Spleen (tissue), 11 donors: ENCODE measurements at regions not wholly inside any gene's neighbourhood (a gene's known extent, or its start where the extent isn't known, plus 50 kb on each side); places are given as distances from the start of the nearest gene placed in this dataset.

Experiments
- DNase-seq: peaks from one replicate; pipeline ENCODE4 v3.0.0-alpha.2; 2020
- H3K27ac ChIP-seq, 8 donors: fragments of 200-600 bp; sonication (generic) in 7 of 8; 1 replicate in 4 of 8; 2 replicates in 4 of 8; pipeline versions ENCODE4 v1.5.0 to v1.8.0; 2016 to 2021; ENCODE audit warnings: inconsistent platforms in 4 of 8, mild to moderate bottlenecking in 4 of 8, moderate library complexity in 1 of 8
- H3K27me3 ChIP-seq, 7 donors: fragments of 200-600 bp; sonication (generic) in 6 of 7; replicated peaks in 1 of 7; 1 replicate in 4 of 7; 2 replicates in 3 of 7; pipeline versions ENCODE4 v1.5.0 to v1.8.0; 2016 to 2021; ENCODE audit warnings: inconsistent platforms in 3 of 7, mild to moderate bottlenecking in 1 of 7
- H3K36me3 ChIP-seq, 6 donors: fragments of 200-600 bp; sonication (generic) in 5 of 6; 1 replicate in 4 of 6; 2 replicates in 2 of 6; pipeline versions ENCODE4 v1.5.0 to v1.8.0; 2016 to 2021; ENCODE audit warnings: inconsistent platforms in 2 of 6
- H3K4me1 ChIP-seq, 6 donors: fragments of 200-600 bp; sonication (generic) in 5 of 6; 1 replicate in 3 of 6; 2 replicates in 3 of 6; pipeline versions ENCODE4 v1.5.0 to v1.8.0; 2016 to 2021; ENCODE audit warnings: inconsistent platforms in 3 of 6
- H3K4me3 ChIP-seq, 8 donors: fragments of 200-600 bp; sonication (generic) in 7 of 8; 1 replicate in 4 of 8; 2 replicates in 4 of 8; pipeline versions ENCODE4 v1.5.0 to v1.8.0; 2016 to 2021; ENCODE audit warnings: inconsistent platforms in 4 of 8, mild to moderate bottlenecking in 4 of 8, moderate library complexity in 2 of 8
- H3K9me3 ChIP-seq, 8 donors: fragments of 200-600 bp; sonication (generic) in 7 of 8; 1 replicate in 4 of 8; 2 replicates in 4 of 8; pipeline versions ENCODE4 v1.5.0 to v1.8.0; 2016 to 2021; ENCODE audit warnings: inconsistent platforms in 4 of 8
- CTCF ChIP-seq, 11 experiments: fragments of 200-600 bp in 7 of 11; fragments of 450-650 bp in 4 of 11; sonication (generic) in 4 of 11; IDR thresholded peaks in 8 of 11; conservative IDR thresholded peaks in 3 of 11; 1 replicate in 7 of 11; 2 replicates in 4 of 11; pipeline versions ENCODE4 v1.4.0 to v1.8.0; 2016 to 2021; ENCODE audit warnings: antibody characterized with exemption in 11 of 11, inconsistent platforms in 4 of 11, mild to moderate bottlenecking in 1 of 11
- POLR2A ChIP-seq, 3 donors: fragments of 450-650 bp; IDR thresholded peaks; one replicate each; pipeline ENCODE4 v1.5.1; 2017; ENCODE audit warnings: antibody characterized with exemption in 3 of 3, mild to moderate bottlenecking in 1 of 3
- POLR2AphosphoS5 ChIP-seq, 3 donors: sonication (generic); formaldehyde crosslinking; IDR thresholded peaks; one replicate each; pipeline ENCODE4 v1.5.1; 2017; ENCODE audit warnings: antibody characterized with exemption in 3 of 3
- WGBS, 5 donors: extraction: QIAGEN DNeasy Blood & Tissue Kit in 3 of 5; methylation state at CpG; one replicate each; pipeline versions ENCODE4 v1.1.5 to v1.1.7; 2013 to 2018; 5-methylcytosine and 5-hydroxymethylcytosine counted together
- intact Hi-C: fragments of 100-400 bp; cut with DNase I; formaldehyde crosslinking; loops from one replicate; pipeline ENCODE4 v1.15.0; 2023; ENCODE audit warnings: low total_unique reads
- donor health status: healthy with polysubstance abuse.
- donor health status: DM: no; HTN: no; CAD: no; lungs with moderate emphysema.
- donor health status: DM: no; HTN: no; CAD: no.
- donor health status: Bipolar disorder and iron deficiency.
- donor health status: healthy.
- donor health status: DM: no; HTN: no; CAD: no.
- donor health status: DM: yes; HTN: yes; CAD: no.

GRCh38 chr7:20839196-20839735, 52.6 kb upstream of the SP8 start:
- H3K4me1 ChIP-seq: no peaks in the 10 kb centered on the region
- WGBS, 5 donors: 78 to 96% (median 90%) methylated on average over 2 of the region's 2 CpGs
- H3K36me3 ChIP-seq: no peaks in the 10 kb centered on the region
- intact Hi-C loops: no loop called here
- H3K9me3 ChIP-seq: peaks cover 0 to 4% (median 0%) of the 10 kb centered on the region in 8 donors
- H3K4me3 ChIP-seq: no peak overlapping the region
- no peak for DNase-seq
- H3K27ac ChIP-seq: no peak overlapping the region
- H3K27me3 ChIP-seq: no peaks in the 10 kb centered on the region
- TF ChIP-seq POLR2A (IDR thresholded peaks at IDR 0.05) (no peak), CTCF (IDR thresholded peaks at IDR 0.05 in 8 of 11, conservative IDR thresholded peaks at IDR 0.05 in 3 of 11) (no peak), POLR2AphosphoS5 (IDR thresholded peaks at IDR 0.05) (no peak)

- H3K4me3 ChIP-seq: no peak overlapping the region
- intact Hi-C loops: no loop called here
- no peaks in the 10 kb centered on the region for H3K36me3 ChIP-seq
- TF ChIP-seq POLR2AphosphoS5 (IDR thresholded peaks at IDR 0.05): no peak
- no peak for TF ChIP-seq CTCF (IDR thresholded peaks at IDR 0.05 in 8 of 11, conservative IDR thresholded peaks at IDR 0.05 in 3 of 11)
- no peak for TF ChIP-seq POLR2A (IDR thresholded peaks at IDR 0.05)
- no peaks in the 10 kb centered on the region for H3K27me3 ChIP-seq
- 66 to 80% (median 74%) methylated on average over 2 of the region's 2 CpGs for WGBS, 5 donors
- peaks cover 0 to 3% (median 0%) of the 10 kb centered on the region in 8 donors for H3K9me3 ChIP-seq
- no peaks in the 10 kb centered on the region for H3K4me1 ChIP-seq
- H3K27ac ChIP-seq: no peak overlapping the region
- DNase-seq: no peak
Measured at GRCh38 chr7:20839987-20840386, 53.3 kb upstream of the SP8 start.

GRCh38 chr7:20846791-20847190, 60.1 kb upstream of the SP8 start:
- no peaks in the 10 kb centered on the region for H3K27me3 ChIP-seq
- no peak overlapping the region for H3K4me3 ChIP-seq
- H3K4me1 ChIP-seq: no peaks in the 10 kb centered on the region
- no peaks in the 10 kb centered on the region for H3K36me3 ChIP-seq
- DNase-seq: no peak
- H3K9me3 ChIP-seq: no peaks in the 10 kb centered on the region
- no peak overlapping the region for H3K27ac ChIP-seq
- no peak for TF ChIP-seq CTCF (IDR thresholded peaks at IDR 0.05 in 8 of 11, conservative IDR thresholded peaks at IDR 0.05 in 3 of 11)
- TF ChIP-seq POLR2A (IDR thresholded peaks at IDR 0.05): no peak
- no peak for TF ChIP-seq POLR2AphosphoS5 (IDR thresholded peaks at IDR 0.05)
- WGBS, 5 donors: 85 to 94% (median 90%) methylated on average over 6 of the region's 6 CpGs
- intact Hi-C loops: no loop called here

- Histone ChIP-seq H3K27ac (no peak overlapping the region), H3K27me3 (no peaks in the 10 kb centered on the region), H3K9me3 (no peaks in the 10 kb centered on the region), H3K4me3 (no peak overlapping the region), H3K36me3 (no peaks in the 10 kb centered on the region), H3K4me1 (no peaks in the 10 kb centered on the region)
- TF ChIP-seq CTCF (IDR thresholded peaks at IDR 0.05 in 8 of 11, conservative IDR thresholded peaks at IDR 0.05 in 3 of 11) (no peak), POLR2AphosphoS5 (IDR thresholded peaks at IDR 0.05) (no peak), POLR2A (IDR thresholded peaks at IDR 0.05) (no peak)
- WGBS, 5 donors: 44 to 76% (median 64%) methylated on average over 3 of the region's 3 CpGs
- intact Hi-C loops: no loop called here
- no peak for DNase-seq
Measured at GRCh38 chr7:20858951-20859350, 72.3 kb upstream of the SP8 start.
